Stimulated activated CD8-positive, alpha-beta memory T cell treated with anti-CD3 and anti-CD28 coated beads, Interleukin-4, amount 100 ng/mL, for 24 hours (primary cell): ENCODE measurements at regions not wholly inside any gene's neighbourhood (a gene's known extent, or its start where the extent isn't known, plus 50 kb on each side); places are given as distances from the start of the nearest gene placed in this dataset.

Source experiments
- DNase-seq: peaks from one replicate; pipeline ENCODE4 v3.0.0-alpha.2; 2020; ENCODE audit warnings: low read depth

GRCh38 chr2:120899771-120900170, 164.1 kb downstream of the GLI2 start:
- no peak for DNase-seq

DNA sequence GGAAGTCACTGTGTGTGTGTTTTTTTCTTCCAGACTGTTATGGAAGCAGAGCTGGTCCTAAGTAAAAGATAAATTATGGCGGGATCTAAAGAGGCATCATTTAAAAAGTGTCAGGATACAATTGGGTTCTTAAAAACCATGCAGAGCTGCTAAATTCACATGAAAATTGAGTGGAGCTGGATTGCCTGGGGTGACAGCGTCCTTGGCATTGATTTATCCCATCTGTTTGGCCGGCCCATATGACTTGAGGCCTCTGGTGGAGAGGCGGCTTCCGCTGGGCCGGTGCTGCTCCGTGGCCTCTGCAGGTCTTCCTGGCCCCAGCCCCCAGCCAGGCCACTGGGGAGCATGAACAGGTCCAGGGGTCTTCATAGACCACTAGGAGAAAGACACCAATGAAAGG, 165.5 kb downstream of the GLI2 start:
- no peak for DNase-seq

GRCh38 chr2:120902592-120902991, 166.9 kb downstream of the GLI2 start:
- DNase-seq = no peak

GRCh38 chr2:120904379-120904778, 168.7 kb downstream of the GLI2 start:
- DNase-seq = no peak

DNA sequence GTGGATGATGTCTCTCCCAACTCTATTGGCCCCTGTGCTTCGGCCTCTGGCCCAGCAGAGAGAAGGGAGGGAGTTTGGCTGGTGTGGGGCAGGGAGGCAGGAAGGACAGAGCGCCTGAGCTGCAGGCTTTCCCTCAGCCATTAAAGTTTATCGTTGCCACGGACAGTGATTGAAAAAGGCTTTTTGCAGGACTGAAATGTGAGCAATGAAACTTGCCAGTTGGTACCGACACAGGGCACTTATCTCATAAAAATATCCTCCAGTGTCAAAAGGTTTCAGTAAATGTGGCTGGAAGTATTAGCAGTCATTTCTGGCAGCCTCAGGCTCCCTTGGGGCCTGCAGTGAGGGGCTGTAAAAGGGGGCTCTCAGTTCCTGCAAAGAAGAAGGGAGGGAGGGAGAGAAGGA, 169.2 kb downstream of the GLI2 start:
- DNase-seq = no peak

DNA sequence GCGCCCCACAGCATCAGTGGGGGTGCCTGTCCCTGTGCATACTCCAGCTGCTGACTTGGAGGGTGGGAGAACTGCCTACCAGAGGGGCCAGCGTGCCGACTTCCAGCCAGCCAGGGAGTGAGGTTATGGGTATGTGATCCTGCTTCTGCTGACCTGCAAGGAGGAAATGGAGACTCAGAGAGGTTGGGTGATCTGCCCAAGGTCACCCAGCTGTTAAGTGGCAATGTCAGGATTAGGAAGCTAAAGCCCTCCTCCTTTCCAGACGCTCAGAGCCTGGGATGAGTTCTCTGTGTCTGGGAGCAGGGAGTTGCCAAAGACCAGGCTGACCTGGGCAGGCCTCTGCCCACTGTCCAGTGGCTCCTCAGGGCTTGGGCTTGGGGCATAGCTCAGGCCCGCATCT, 169.6 kb downstream of the GLI2 start:
- no peak for DNase-seq

DNA sequence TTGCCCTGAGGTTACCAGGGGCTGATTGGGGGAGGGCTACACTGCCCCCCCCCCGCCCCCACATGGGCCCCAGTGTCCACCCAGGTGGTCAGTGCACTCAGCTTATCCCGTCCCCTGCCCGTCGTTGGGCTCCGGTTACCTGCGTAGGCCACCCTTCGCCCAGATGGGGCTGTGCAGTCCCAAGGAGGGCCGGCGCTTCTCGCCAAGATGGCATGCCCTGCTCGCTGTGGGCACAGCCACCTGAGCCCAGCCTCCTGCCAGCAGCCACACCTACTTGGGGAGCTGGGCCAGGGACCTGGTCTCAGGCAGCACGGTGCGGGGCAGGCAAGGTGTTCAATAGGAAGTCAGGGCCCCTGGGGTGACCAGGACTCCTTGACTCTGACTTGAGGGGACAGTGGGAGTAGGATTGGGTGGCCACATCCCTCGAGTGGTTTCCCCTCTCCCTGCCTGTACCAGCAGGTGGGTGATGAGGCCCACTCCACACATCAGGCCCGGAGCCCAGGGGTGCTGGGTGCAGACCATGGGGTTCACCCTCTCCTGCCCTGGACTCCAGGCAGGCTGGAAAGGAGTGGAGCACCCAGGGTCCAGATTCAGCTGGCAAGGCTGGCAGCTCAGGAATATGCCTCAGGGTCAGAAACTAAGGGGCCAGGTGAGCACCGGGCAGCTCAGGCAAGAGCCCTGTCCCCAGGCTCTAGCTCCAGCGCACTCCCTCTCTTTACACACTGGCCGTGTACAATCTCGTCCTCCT, 170.3 kb downstream of the GLI2 start:
- no peak for DNase-seq

- no peak for DNase-seq
Measured at GRCh38 chr2:120906914-120907313, 171.2 kb downstream of the GLI2 start.

GRCh38 chr2:120907822-120908221, 172.2 kb downstream of the GLI2 start:
- DNase-seq = no peak

- no peak for DNase-seq
Measured at GRCh38 chr2:120908314-120908975, 172.8 kb downstream of the GLI2 start.

DNA sequence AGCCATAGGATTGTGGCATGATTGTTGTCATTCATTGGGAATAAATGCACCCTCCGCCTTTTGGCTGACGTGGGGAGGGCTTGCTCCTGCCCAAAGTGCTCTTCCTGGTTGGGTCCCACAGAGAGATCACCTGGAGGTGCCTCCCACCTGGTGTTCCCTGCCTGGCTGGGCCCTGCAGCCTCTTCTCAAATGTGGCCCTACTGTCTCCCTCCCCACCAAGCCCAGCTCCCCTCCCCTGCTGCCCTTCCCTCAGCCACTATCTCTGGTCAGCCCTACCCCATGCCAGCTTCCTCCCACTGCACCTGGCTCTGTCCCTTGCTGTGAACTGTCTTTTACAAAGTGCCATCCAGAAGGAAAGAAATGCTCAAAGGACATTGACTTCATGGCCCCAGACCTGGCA, 173.4 kb downstream of the GLI2 start:
- DNase-seq = no peak

DNA sequence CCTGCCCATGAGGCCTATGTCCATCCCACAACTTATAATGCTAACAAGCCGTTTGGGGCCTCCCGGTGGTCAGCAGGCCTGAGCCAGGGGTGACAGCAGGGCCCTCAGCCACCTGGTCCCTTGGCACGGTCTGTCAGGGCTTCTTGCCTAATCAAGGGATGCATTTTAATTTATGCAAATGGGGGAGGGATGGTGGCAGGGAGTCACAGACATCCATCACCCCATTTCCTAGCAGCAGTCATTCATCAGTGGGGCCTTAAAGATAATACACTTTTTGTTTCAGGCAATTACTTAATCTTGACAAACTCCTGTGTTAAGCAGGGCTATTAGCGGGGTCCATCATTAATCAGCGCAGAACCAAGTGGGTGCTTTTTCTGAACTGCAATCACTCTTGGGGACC, 174.5 kb downstream of the GLI2 start:
- no peak for DNase-seq

DNA sequence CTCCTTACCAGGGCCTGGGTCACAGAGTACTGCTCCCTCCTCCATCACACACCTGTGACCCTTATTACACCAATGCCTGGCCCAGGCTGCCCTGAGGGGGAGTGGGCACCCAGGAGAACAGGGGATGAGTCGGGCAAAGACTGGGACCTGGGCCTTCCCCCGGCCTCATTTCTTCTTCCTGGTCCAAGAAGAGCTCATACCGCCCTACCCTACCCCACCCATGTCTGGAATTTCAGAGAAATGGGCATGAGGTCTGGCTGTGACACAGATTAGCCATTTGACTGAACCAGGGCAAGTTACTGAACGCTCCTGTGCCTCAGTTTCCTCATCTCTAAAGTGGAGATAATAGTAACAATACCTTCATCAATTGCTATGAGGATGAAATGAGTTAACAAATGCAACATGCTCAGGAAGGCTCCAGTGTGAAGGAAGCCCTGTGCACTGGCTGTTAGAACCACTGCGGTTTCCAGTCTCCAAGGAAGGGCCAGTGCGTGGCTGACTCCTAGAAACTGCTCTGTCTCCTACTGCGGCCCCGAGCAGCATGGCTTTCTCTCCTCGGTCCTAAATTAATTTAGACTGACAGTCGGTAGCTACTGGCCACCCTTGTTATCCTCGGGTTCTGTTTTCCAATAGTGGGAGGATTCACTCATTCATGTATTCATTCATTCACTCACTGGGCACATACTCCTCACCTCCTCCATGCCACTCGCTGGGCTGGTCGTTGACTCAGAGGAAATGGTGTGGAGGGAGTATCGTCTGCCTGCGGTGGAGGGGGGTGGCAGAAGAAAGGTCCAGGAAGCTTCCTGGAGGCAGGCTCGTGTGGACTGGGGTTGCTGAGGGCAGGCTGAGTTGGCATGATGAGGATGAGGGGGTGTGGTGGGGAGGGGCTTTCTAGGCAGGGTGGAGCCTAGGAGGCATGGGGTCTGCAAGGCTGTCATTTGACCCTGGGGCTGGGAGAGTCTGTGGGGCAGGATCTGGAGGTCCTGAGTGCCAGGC, 175.6 kb downstream of the GLI2 start:
- no peak for DNase-seq

DNA sequence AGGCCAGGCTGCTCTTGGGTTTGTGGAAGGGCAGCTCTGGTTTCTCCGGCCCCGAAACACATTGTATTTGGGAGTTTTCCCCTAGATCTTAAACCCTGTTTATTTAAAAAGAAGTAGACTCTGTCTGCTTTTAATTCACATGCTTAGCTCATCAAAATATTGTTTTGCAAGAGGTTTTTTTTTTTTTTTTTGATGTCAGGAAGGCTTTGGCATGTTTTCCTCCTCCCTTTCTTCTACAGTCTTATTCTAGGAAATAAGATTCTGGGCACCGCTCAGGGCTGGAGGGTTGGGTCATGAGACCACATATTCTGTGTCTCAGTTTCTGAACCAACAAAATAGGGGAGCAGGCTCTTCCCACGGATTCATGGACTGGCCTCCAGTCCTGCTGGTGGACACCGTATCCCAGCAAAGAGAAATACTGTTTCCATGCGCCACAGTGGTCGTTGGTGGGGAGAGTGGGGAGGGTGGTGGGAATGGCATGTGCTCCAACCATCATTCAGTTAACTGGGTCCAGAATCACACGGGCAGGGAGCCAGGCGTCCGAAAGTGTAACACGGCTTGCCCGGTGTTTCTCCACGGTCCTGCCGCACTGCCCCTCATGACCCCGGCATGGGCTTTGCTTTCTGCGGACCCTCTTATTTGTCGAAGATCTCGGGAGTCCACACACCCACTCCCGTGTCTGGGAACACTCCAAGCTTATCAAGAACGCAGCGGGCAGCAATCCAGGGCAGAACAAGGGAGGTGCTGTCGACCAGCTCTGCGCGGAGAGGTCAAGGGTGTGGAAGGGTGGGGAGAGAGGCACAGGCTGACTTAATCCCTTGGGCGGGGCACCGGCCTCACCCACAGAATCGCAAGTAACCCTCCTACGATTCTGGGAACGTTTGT, 176.7 kb downstream of the GLI2 start:
- no peak for DNase-seq

DNA sequence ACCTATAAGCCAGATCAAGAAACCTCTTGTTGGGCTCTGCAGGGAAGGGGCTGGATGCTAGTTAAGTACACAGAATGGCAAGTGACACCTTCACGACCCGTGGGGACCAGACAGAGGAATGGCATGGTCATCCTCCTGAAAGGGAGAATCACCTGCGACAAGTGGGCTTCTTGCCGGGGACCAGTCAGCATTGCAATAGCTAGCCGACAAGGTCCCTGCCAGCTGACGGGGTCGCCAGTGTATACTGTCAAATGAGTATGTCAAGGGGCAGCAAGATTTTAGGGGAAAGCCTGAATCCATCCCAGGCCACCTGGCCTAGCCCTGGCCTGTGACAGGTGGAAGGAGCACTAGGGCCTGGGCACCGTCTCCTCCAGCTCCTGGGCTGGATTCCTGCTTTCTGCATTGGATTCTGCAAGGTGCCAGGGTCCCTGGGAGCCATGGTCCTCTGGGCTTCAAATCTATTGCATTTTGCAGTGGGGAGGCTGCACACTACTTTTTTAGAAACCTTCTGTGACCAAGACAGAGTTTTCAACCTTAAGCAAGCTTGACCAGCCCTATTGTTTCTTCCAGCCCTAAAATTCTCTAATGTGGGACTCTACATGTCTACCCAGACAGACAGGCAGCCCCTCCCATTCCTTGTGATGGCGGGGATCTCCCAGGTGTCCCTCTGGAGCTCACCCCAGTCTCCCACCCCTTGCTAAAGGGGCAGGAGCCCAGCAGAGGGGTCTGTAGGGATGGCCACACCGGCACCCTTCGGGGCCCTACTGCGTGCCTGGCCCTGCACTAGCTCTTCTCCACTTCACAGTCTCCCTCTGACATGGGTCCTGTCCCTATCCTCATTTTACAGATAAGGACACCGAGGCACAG, 178.5 kb downstream of the GLI2 start:
- DNase-seq = no peak

DNA sequence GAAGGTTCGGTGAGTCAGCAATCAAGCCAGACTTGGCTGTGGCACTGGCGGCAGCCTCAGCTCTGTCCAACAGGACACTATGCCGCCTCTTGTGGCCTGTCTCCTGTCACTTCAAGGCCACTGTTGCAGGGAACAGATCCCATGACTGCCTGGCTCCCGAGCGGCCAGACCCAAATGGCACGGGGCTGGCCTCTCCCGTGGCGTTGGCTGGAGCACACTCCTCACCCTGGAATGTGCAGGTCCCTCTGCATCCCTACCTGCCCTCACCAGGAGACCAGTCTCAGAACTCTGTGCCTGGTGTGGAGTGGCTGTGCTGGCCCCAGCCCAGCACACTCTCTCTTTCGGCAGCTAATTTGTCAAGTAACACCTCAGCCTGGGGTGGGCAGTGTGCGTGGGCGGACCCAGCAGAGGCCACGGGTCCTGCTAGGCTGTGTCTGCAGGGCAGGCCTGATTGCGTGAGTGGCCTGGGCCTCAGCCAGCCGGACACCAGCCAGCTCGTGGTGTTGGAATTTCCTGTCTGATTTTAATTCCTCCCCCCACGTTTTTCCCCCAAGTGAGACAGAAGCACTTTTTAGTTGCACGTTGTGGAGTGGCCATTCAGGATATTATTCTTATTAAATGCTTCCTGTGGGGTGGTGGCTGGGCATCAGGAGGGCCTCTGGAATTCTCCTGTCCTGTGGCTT, 179.3 kb downstream of the GLI2 start:
- no peak for DNase-seq

GRCh38 chr2:120915670-120916069, 180.0 kb downstream of the GLI2 start:
- DNase-seq = no peak

GRCh38 chr2:120916446-120916845, 180.8 kb downstream of the GLI2 start:
- no peak for DNase-seq

- no peak for DNase-seq
Measured at GRCh38 chr2:120917886-120918285, 182.2 kb downstream of the GLI2 start.

- no peak for DNase-seq
Measured at GRCh38 chr2:120919216-120919615, 183.5 kb downstream of the GLI2 start.
